DMS153 treated with DMSO at 0.1 percent for 48 hours (cell line): ENCODE measurements at regions not wholly inside any gene's neighbourhood (a gene's known extent, or its start where the extent isn't known, plus 50 kb on each side); places are given as distances from the start of the nearest gene placed in this dataset.
"Not testable (repeated sequence)": the region's sequence is repeated elsewhere in the genome, so short reads cannot be mapped to it uniquely, and the experiment has no call there.

Experiments used
- DNase-seq: peaks from one replicate; lab custom pipeline; 2025; ENCODE audit not compliant: unreplicated experiment; lab: John Stamatoyannopoulos, UW

DNA sequence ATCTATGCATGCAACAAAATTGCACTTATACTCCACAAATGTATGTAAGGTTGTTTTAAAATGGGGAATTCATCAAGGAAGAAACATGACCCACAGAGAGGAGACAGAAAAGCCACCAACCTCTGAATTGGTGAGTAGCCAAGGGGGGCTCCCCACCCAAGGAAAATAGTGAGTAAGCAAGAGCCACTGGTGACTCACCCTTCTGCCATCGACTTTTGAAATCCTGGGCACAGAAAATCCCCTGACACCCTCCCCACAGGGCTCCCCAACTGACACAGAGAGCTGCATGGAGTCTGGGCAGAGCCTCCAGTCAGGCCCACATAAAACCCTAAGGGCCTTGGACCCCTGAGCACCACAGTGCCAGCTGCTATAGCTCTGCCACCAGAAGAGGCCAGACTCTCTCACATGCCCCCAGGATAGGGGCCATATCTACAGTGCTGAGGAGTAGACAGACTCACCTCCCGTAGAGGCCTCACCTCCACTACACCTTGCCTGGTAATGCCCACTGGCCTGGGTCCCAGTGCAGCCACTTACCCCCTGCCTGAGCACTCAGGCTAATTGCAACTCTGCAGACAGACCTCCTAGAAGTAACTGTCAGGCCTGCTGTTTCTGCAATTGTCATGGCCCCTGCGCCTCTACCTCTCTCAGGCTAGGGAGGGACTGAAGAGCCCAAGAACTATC, 244.7 kb upstream of the WSB1 start:
- no peak for DNase-seq

DNA sequence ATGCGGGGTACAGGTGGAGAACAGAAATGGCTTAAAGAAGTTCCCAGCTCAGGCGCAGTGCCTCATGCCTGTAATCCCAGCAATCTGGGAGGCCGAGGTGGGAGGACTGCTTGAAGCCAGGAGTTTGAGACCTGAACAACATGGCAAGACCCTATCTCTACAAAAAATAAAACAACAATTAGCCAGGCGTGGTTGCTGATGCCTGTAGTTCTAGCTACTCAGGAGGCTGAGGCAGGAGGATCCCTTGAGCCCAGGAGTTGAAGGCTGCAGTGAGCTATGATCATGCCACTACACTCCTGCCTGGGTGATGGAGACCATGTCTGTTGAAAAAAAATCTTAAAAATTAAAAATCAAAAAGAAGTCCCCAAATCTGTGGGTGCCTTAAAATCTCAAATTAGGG, 228.3 kb upstream of the WSB1 start:
- no peak for DNase-seq

DNA sequence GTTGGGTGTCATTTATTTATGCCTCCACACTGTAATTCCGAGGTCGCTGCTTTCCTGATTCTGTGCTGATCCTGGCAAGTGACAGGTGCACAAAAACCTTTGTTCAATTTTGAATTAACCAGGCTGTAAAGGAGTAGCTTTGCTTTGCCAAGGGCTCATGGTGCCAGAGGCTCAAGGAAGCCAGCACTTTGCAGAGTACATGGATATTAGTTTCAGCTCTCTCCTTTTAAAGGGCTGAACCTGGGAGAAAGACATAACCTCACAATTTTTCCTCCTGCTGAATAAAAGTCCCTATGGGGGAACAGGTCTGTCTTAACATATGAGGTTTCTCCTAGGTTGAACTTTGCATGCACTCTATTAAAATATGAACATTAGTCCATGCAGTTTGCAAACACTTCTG, 227.6 kb upstream of the WSB1 start:
- DNase-seq, result no peak

DNA sequence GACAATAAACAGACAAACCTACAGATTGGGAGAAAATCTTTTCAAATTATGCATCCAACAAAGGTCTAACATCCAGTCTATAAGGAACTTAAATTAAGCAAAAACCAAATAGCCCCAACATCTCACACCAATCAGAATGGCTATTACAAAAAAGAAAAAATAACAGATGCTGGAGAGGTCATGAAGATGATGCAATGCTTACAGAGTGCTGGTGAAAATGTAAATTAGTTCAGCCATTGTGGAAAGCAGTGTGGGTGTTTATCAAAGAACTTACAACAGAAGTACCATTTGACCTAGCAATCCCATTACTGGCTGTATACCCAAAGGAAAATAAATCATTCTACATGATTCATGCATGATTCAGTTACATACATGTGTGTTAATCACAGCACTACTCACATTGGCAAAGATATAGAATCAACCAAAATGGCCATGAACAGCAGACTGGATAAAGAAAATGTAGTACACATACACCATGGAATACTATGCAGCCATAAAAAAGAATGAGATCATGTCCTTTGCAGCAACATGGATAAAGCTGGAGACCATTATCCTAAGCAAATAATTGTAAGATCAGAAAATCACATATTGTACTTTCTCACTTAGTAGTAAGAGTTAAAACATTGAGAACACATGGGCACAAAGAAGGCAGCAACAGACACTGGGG, 223.9 kb upstream of the WSB1 start:
- no peak for DNase-seq

DNA sequence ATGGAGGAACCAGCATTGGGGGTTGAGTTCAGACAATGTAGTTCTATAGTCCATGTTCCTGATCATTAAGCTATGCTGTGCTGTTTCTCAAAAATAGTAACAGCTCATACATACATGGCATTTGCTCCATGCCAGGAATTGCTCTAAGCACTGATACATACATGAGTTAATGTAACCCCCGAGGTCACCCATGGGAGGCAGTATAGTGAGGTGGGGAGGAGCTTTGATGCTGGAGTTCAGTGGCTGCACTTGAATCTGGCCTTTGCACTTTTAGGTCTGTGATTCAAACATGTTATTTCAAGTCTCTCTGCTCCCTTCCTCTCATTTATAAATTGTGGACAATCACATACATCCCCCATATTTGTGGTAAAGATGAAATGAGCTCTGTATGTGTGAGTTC, 223.1 kb upstream of the WSB1 start:
- no peak for DNase-seq

DNA sequence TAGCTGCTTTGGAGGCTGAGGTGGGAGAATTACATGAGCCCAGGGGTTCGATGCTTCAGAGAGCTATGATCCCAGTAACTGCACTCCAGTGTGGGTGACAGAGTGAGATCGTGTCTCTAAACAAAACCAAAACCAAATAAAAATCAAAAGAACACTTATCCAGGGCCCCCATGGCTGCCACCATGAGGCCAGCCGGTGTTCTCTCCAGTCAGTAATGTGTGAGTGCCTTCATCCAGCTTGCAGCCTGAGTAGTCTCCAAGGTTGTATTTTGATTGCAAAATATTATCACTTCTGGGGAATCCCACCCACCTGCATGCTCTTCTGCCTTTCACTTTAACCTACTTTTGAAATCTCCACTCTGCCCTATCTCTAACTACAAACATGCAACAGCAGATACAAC, 221.0 kb upstream of the WSB1 start:
- DNase-seq, result no peak

DNA sequence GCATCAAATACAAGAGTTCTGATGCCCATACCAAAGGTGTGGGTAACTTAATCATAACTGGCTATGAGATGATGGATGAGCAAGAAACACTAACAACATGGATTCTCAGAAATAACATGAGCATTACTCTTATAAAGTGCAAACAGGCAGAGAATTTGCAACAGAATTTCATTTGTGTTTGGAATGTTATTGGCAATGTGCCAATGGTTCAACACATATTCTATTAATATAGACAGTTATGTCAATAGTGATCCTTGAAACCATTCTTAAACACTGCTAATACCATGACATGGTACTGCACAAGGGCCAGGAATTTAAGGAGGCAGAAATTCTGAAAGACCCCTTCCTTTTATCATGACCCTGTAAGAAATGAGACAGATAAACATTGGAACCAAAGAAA, 217.1 kb upstream of the WSB1 start:
- no peak for DNase-seq

DNA sequence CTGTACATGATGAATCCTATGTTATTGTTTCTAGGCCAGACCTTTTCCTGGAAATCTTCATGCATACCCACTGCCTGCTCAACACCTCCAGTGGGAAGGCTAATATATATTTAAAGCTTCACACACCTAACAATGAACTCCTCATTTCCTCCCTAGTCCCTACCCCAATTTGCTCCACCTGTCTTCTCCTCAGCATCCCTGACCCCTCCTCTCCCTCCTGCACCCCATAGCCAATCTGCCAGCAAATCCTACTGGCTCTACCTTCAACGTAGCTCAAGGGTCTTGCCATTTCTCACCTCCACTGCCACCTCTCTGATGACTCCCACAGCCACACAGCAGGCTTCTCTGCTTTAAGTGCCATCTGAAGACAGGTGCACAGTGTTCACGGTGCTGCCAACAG, 215.6 kb upstream of the WSB1 start:
- DNase-seq, result no peak

DNA sequence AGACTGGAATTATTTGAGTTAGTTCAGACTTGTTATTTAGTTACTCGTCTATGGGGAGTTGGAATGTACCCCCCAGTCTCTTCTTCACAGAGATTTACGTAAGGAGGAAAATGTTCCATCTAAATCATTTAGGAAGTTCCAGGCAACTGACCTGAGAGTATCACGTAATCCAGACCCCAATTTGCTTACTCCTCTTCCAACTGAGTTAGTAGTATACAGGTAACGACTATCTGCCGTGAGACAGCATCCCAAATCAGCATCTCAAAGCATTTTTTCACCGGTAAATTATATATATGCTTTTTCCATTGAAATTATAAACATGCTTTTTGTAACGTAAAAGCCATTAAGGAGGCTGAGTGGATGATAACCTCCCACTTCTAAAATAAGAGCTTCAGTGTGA, 214.3 kb upstream of the WSB1 start:
- DNase-seq, result no peak

DNA sequence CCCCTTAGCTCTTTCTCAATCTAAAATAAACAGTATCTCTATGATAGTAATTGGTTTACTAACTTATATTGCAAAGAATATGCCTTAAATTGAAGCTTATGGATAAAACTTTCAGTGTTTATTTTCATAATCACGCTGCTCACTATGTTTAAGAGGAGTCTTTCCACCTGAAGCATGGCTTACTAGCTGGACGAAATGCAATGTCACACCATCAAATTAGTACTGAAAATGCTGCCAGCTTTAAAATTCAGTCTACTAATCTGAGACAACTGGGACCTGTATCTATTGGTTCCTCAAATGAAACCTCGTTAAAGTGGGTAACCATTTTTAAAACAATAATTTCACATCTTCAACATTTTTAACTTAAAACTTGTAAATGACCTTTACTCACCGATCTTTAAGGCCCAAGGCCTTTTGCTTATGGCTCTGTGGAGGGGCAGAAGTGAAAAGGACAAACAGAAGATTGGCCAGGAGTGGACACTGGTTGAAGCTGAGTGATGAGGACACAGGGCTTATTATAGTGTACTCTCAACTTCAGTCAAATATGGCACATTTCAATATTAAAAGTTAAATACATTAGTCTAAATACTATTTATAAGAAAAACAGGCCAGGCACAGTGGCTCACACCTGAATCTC, 212.8 kb upstream of the WSB1 start:
- no peak for DNase-seq

DNA sequence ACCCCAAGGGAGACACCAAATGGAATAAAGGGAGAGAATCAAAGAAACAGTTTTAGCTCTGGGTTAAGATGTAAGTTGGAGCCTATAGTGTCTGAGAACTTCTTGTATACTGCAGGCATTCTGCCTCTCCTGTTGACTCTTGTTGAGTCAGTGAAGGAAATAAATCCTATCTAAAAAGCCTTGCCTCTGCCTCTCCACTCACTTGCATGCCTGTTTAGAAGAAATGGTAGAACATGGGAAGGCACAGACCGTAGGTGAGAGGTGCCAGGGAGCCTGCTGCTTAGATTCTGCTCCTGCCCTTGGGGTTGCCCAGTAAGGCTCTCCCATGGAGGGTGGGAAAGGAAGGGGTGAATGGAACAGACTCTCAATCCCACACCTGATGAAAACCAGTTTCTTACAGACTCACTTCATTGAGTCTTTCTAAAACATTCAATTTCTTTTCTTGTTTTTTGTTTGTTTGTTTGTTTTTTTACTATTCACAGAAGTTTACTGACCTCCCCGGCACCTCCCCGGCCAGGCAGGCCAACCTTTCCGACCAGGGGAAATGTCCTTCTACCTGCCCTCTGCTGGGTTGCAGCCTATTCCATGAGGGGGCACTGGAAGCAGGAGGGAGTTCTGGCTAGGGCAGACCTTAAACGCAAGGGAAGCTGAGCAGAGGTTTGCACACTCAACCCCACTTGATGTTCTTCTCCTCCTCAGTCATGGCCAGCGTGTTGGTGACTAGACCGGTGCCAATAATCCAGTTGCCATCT, 211.7 kb upstream of the WSB1 start:
- DNase-seq, result no peak

DNA sequence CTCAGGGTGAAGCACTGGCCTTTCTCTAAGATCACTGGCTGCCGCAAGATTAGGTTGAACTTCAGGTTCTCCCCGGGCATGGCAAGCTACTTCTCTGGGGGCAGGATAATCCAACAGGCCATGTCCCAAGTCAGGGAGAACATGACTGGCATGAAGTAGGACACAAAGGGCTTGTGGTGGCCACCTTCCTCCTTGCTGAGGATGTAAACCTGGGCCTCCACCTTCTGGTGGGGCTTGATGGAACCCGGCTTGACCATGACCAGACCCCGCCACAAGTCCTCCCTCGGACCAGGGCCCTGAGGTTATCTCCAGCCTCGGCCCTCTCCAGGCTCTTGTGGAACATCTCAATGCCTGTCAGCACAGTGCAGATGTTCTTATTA, 211.1 kb upstream of the WSB1 start:
- DNase-seq, result no peak

DNA sequence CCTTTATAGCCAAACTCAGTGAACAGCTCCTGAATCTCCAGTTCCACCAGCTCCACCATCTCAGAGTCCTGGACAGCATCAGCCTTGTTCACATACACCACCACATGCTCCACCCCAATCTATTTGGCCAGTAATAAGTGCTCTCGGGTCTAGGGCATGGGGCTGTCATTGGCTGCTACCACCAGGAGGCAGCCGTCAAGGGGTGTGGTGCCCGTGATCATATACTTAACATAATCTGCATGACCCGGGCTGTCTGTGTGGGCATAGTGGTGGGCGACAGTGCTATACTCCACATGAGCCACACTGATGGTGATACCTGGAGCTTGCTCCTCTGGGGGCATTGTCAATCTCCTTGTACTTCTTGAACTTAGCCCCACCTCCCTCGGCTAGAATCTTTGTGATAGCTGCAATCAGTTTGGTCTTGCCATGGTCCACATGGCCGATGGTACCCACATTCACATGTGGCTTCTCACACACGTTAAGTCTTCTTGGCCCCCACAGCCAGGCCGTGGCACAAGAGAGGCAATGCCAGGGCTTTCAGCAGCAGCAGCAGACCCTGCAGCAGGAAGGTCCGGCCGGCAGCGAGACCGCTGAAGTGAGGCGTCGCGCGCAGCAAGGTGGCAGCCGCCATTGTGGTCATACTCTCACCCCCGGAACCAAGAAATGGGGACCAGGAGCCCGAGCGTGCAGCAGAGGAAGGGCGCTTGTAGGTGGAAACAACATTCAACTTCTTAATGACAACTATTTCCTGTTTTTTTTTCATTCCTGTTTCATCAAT, 210.3 kb upstream of the WSB1 start:
- no peak for DNase-seq

DNA sequence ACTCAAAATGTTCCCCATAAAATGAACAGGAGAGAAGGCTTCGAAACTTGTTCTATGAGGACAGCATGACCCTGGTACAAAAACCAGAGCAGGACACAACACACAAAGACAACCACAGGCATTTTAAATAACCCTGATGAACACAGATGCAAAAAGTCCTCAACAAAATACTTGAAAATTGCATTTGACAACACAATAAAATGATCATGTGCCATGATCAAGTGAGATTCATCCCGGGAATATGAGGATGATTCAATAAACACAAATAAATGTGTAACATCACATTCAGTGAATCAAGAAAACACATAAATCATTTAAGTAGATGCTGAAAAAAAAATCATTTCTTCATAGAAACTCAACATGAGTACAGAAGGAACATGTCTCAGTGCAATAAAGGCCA, 208.4 kb upstream of the WSB1 start:
- DNase-seq, result no peak

DNA sequence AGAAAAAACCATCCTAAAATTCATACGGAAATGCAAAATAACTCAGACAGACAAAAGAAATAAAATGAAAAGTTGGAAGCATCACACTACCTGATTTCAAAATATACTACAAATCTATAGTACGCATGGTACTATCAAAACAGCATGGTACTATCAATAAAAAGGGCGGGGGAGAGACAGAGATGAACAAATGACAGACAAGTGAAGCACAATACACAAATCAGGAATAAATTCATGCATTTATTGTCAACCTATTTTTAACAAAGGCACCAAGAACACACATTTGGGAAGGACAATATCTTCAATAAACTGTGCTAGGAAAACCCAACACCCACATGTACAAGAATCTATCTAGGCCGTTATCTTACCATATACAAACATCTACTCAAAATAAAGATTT, 207.4 kb upstream of the WSB1 start:
- DNase-seq, result no peak

DNA sequence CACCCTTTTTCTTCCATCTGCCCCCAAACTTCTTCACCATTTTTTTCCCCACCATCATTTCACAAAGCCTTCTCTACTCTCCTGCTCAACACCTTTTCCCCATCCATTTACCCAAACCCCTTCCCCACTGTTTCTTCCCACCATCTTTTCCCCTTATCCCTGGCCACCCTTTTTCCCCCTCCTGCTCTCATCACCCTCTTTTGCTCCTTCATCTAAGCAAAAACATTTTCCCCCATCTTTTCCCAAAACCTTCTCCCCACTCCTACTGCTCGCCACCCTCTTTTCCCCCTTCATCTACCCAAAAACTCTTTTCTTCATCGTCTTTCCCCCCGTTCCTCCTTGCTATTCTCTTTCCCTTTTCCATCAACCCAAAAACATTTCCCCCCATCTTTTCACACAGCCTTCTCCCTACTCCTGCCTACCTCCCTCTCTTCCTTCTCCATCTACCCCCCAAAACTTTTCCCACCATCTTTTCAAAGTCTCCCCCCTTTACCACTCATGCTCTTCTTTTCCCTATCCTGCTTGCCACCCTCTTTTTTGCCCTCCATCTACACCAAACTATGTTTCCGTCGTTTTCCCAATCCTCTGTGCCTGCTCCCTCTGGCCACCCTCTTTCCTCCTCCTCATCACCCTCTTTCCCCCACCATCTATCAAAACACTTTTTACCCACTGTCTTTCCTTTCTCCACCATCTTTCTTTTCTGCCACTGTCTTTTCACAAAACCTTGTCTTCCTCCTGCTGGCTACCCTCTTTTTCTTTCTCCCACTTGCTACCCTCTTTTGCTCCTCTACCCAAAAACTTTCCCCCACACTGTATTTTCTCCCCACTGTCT, 205.8 kb upstream of the WSB1 start:
- no peak for DNase-seq

DNA sequence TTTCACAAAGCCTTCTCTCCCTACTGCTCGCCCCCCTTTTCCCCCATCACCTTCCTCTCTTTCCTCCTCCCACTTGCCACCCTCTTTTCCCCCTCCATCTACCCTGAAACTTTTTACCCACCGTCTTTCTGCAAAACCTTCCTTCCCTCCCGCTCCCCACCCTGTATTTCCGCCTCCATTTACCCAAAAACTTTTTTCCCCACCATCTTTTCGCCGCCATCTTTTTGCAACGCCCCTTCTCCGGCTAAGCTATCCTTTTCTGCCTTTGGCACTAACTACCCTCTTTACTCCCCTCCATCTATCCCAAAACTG, 205.2 kb upstream of the WSB1 start:
- DNase-seq, result no peak

DNA sequence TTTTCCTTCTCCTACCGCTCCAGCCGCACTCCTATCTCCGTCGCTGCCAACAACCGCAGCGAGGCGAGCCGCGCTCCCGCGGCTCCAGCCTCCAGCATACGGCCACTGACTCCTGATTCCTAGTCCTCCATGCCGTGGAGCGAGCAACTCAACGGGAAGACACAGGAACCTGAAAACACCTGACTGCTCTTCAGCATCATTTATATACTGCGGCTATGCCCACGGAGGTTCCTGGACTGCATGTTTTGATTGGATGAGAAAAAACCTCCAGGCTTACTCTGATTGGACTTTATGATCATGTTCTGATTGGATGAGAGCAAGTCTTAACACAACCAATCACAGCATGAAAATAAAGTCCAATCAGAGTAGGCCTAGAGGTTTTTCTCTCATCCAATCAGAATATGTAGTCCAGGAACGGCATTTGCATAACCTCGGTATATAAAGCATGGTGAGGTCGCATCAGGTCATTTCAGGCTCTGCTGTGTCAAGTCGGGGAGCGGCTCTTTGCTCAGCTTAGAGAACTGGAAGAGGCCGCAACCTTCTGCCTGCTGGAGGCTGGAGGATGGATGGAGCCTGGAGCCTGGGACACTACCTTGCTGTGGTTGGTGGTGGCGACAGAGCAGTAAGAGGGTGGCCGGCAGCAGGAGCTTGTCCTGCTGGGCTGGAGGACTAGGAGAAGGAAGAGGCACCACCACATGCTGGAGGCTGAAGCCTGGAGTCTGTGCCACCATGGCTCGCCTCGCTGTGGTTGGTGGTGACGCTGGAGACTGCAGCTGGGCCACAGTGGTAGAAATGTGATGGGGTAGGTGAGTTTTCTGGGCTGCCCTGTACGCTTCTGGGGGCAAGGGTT, 204.6 kb upstream of the WSB1 start:
- not testable (repeated sequence) for DNase-seq

DNA sequence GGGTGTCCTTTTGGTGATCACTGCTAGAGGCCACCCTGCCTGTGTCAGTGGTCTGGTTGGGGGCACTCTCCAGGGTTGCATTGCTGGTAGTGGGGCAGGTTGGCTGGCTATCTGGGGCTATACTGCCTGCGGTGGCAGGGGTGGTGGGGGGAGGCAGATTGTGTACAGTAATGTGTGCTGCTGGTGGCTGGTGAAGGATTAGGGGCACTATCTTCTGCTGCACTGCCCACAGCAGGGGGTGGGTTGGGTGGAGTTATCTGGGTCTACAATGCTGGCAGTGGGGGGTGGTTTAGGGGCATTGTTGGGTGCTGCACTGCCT, 204.0 kb upstream of the WSB1 start:
- DNase-seq, result no peak
